CD8-positive, alpha-beta memory T cell (primary cell): ENCODE measurements at regions not wholly inside any gene's neighbourhood (a gene's known extent, or its start where the extent isn't known, plus 50 kb on each side); places are given as distances from the start of the nearest gene placed in this dataset.

Experiments used
- CTCF ChIA-PET: fragments of 350-600 bp; sonication (Branson Sonifier 250); formaldehyde crosslinking; loops from one replicate; lab custom pipeline; 2021; ENCODE audit warnings: antibody characterized with exemption; lab: Charles Lee
- POLR2A ChIA-PET: fragments of 350-600 bp; sonication (Branson Sonifier 250); formaldehyde crosslinking; loops from one replicate; lab custom pipeline; 2021; ENCODE audit warnings: antibody characterized with exemption; lab: Charles Lee
- DNase-seq, 5 donors: peaks; one replicate each; pipeline versions ENCODE4 v3.0.0 to v3.0.0-alpha.2; 2020 to 2022; ENCODE audit warnings: mixed read lengths in 1 of 5
- H3K27ac ChIP-seq: one replicate; pipeline ENCODE4 v1.7.0; 2013; ENCODE audit warnings: low read depth, mild to moderate bottlenecking, low read length, moderate library complexity
- H3K27me3 ChIP-seq: 2 replicates; pipeline ENCODE4 v1.7.0; 2013; ENCODE audit warnings: low read length, mild to moderate bottlenecking; ENCODE audit not compliant: insufficient read depth, poor library complexity, severe bottlenecking
- H3K36me3 ChIP-seq: 2 replicates; pipeline ENCODE4 v1.7.0; 2013; ENCODE audit warnings: mild to moderate bottlenecking, low read length, moderate library complexity; ENCODE audit not compliant: insufficient read depth
- H3K4me1 ChIP-seq: 2 replicates; pipeline ENCODE4 v1.7.0; 2013; ENCODE audit warnings: mild to moderate bottlenecking, low read length, moderate library complexity; ENCODE audit not compliant: insufficient read depth
- H3K4me3 ChIP-seq: 2 replicates; pipeline ENCODE4 v1.7.0; 2013; ENCODE audit warnings: mild to moderate bottlenecking, low read length
- H3K9me3 ChIP-seq: 2 replicates; pipeline ENCODE4 v1.7.0; 2013; ENCODE audit warnings: mild to moderate bottlenecking, low read length
- H3K27ac Mint-ChIP-seq, 8 donors: one replicate each; pipeline ENCODE4 v1.8.0; 2020 to 2021; ENCODE audit warnings: mixed read lengths in 8 of 8, mild to moderate bottlenecking in 6 of 8, inconsistent platforms in 3 of 8, moderate library complexity in 3 of 8
- H3K27me3 Mint-ChIP-seq, 2 donors: one replicate each; pipeline ENCODE4 v1.8.0; 2020 to 2021; ENCODE audit warnings: mixed read lengths in 2 of 2, mild to moderate bottlenecking in 1 of 2, moderate library complexity in 1 of 2
- H3K36me3 Mint-ChIP-seq, 3 donors: one replicate each; pipeline ENCODE4 v1.8.0; 2020 to 2021; ENCODE audit warnings: mixed read lengths in 3 of 3, inconsistent platforms in 1 of 3, mild to moderate bottlenecking in 1 of 3
- H3K4me1 Mint-ChIP-seq, 3 donors: one replicate each; pipeline ENCODE4 v1.8.0; 2020 to 2021; ENCODE audit warnings: mixed read lengths in 3 of 3, inconsistent platforms in 1 of 3, mild to moderate bottlenecking in 1 of 3
- H3K4me3 Mint-ChIP-seq, 7 donors: one replicate each; pipeline ENCODE4 v1.8.0; 2020 to 2021; ENCODE audit warnings: mixed read lengths in 7 of 7, mild to moderate bottlenecking in 6 of 7, moderate library complexity in 4 of 7, inconsistent platforms in 2 of 7
- H3K9me3 Mint-ChIP-seq, 5 donors: one replicate each; pipeline ENCODE4 v1.8.0; 2020 to 2022; ENCODE audit warnings: mixed read lengths in 5 of 5, mild to moderate bottlenecking in 3 of 5, moderate library complexity in 2 of 5, inconsistent platforms in 1 of 5

- DNase-seq = no peak
- POLR2A ChIA-PET = no interaction called here
- Histone ChIP-seq H3K27ac (no peak overlapping the region), H3K27me3 (peaks cover 6% of the 10 kb centered on the region), H3K36me3 (no peaks in the 10 kb centered on the region), H3K4me3 (no peak overlapping the region), H3K9me3 (no peaks in the 10 kb centered on the region), H3K4me1 (no peaks in the 10 kb centered on the region)
- Mint-ChIP-seq H3K36me3 (no peaks in the 10 kb centered on the region), H3K27me3 (peaks cover 11 to 36% of the 10 kb centered on the region in 2 donors), H3K4me1 (peaks cover 0 to 7% (median 5%) of the 10 kb centered on the region in 3 donors), H3K4me3 (no peak overlapping the region), H3K9me3 (no peaks in the 10 kb centered on the region), H3K27ac (no peak overlapping the region)
- CTCF ChIA-PET = interaction anchor here (1.6 kb wide), 1 partner anchor 9 kb away, joined by 4 read pairs; no protein-coding TSS in a partner anchor
Measured at GRCh38 chr11:69889400-69890318, 70.4 kb upstream of the FGF3 start.

GRCh38 chr11:69890476-69890875, 71.3 kb upstream of the FGF3 start:
- Mint-ChIP-seq H3K4me1 (peaks cover 0 to 7% (median 5%) of the 10 kb centered on the region in 3 donors), H3K4me3 (no peak overlapping the region), H3K27me3 (peaks cover 9 to 44% of the 10 kb centered on the region in 2 donors), H3K27ac (no peak overlapping the region), H3K9me3 (no peaks in the 10 kb centered on the region), H3K36me3 (no peaks in the 10 kb centered on the region)
- POLR2A ChIA-PET = no interaction called here
- Histone ChIP-seq H3K27me3 (peaks cover 6% of the 10 kb centered on the region), H3K4me3 (no peak overlapping the region), H3K9me3 (no peaks in the 10 kb centered on the region), H3K36me3 (no peaks in the 10 kb centered on the region), H3K27ac (no peak overlapping the region), H3K4me1 (no peaks in the 10 kb centered on the region)
- DNase-seq = no peak
- CTCF ChIA-PET = interaction anchor here (1.6 kb wide), 1 partner anchor 10 kb away, joined by 4 read pairs; no protein-coding TSS in a partner anchor

GRCh38 chr11:69891421-69892236, 72.4 kb upstream of the FGF3 start:
- ChIA-PET CTCF (interaction anchor here (1.6 kb wide), 1 partner anchor 11 kb away, joined by 4 read pairs; no protein-coding TSS in a partner anchor), POLR2A (no interaction called here)
- Histone ChIP-seq H3K36me3 (no peaks in the 10 kb centered on the region), H3K4me1 (no peaks in the 10 kb centered on the region), H3K9me3 (no peaks in the 10 kb centered on the region), H3K27ac (no peak overlapping the region), H3K27me3 (peaks cover 6% of the 10 kb centered on the region), H3K4me3 (no peak overlapping the region)
- no peak overlapping the region for H3K27ac Mint-ChIP-seq
- no peak for DNase-seq
- no peaks in the 10 kb centered on the region for H3K36me3 Mint-ChIP-seq
- H3K9me3 Mint-ChIP-seq = no peaks in the 10 kb centered on the region
- H3K4me1 Mint-ChIP-seq = peaks cover 0 to 7% (median 5%) of the 10 kb centered on the region in 3 donors
- H3K27me3 Mint-ChIP-seq = peaks cover 12 to 49% of the 10 kb centered on the region in 2 donors
- no peak overlapping the region for H3K4me3 Mint-ChIP-seq

- Mint-ChIP-seq H3K27me3 (peaks cover 12 to 52% of the 10 kb centered on the region in 2 donors), H3K36me3 (no peaks in the 10 kb centered on the region), H3K27ac (no peak overlapping the region), H3K9me3 (no peaks in the 10 kb centered on the region), H3K4me1 (peaks cover 0 to 7% (median 5%) of the 10 kb centered on the region in 3 donors), H3K4me3 (no peak overlapping the region)
- no peak for DNase-seq
- no peaks in the 10 kb centered on the region for H3K9me3 ChIP-seq
- no peak overlapping the region for H3K27ac ChIP-seq
- ChIA-PET POLR2A (no interaction called here), CTCF (no interaction called here)
- peaks cover 10% of the 10 kb centered on the region for H3K27me3 ChIP-seq
- H3K4me1 ChIP-seq = no peaks in the 10 kb centered on the region
- H3K4me3 ChIP-seq = no peak overlapping the region
- H3K36me3 ChIP-seq = no peaks in the 10 kb centered on the region
Measured at GRCh38 chr11:69892237-69892985, 73.2 kb upstream of the FGF3 start.

- no peaks in the 10 kb centered on the region for H3K9me3 Mint-ChIP-seq
- peak in 1 of 5 donors; percentile 33 for DNase-seq
- peaks cover 10% of the 10 kb centered on the region for H3K27me3 ChIP-seq
- H3K36me3 Mint-ChIP-seq = no peaks in the 10 kb centered on the region
- POLR2A ChIA-PET = no interaction called here
- CTCF ChIA-PET = no interaction called here
- H3K27ac ChIP-seq = no peak overlapping the region
- peaks cover 0 to 7% (median 4%) of the 10 kb centered on the region in 3 donors for H3K4me1 Mint-ChIP-seq
- peaks cover 12 to 56% of the 10 kb centered on the region in 2 donors for H3K27me3 Mint-ChIP-seq
- H3K4me3 Mint-ChIP-seq = no peak overlapping the region
- H3K36me3 ChIP-seq = no peaks in the 10 kb centered on the region
- no peaks in the 10 kb centered on the region for H3K9me3 ChIP-seq
- H3K4me1 ChIP-seq = no peaks in the 10 kb centered on the region
- no peak overlapping the region for H3K4me3 ChIP-seq
- no peak overlapping the region for H3K27ac Mint-ChIP-seq
Measured at GRCh38 chr11:69892986-69893555, 73.9 kb upstream of the FGF3 start.

GRCh38 chr11:69893631-69894030, 74.4 kb upstream of the FGF3 start:
- POLR2A ChIA-PET = no interaction called here
- CTCF ChIA-PET = no interaction called here
- H3K27me3 ChIP-seq = peaks cover 10% of the 10 kb centered on the region
- no peaks in the 10 kb centered on the region for H3K9me3 ChIP-seq
- no peaks in the 10 kb centered on the region for H3K36me3 ChIP-seq
- no peaks in the 10 kb centered on the region for H3K9me3 Mint-ChIP-seq
- peaks cover 0 to 3% (median 0%) of the 10 kb centered on the region in 3 donors for H3K4me1 Mint-ChIP-seq
- H3K27ac ChIP-seq = no peak overlapping the region
- no peak overlapping the region for H3K4me3 ChIP-seq
- no peak overlapping the region for H3K27ac Mint-ChIP-seq
- no peaks in the 10 kb centered on the region for H3K36me3 Mint-ChIP-seq
- no peak for DNase-seq
- H3K4me1 ChIP-seq = no peaks in the 10 kb centered on the region
- H3K27me3 Mint-ChIP-seq = peaks cover 12 to 56% of the 10 kb centered on the region in 2 donors
- H3K4me3 Mint-ChIP-seq = no peak overlapping the region

GRCh38 chr11:69894181-69894611, 75.0 kb upstream of the FGF3 start:
- peaks cover 4% of the 10 kb centered on the region for H3K27me3 ChIP-seq
- peaks cover 16 to 55% of the 10 kb centered on the region in 2 donors for H3K27me3 Mint-ChIP-seq
- H3K27ac ChIP-seq = no peak overlapping the region
- no peaks in the 10 kb centered on the region for H3K36me3 ChIP-seq
- H3K9me3 Mint-ChIP-seq = no peaks in the 10 kb centered on the region
- peak in 1 of 5 donors; percentile 25 for DNase-seq
- H3K4me1 Mint-ChIP-seq = peaks cover 0 to 3% (median 0%) of the 10 kb centered on the region in 3 donors
- H3K27ac Mint-ChIP-seq = no peak overlapping the region
- no peaks in the 10 kb centered on the region for H3K4me1 ChIP-seq
- ChIA-PET POLR2A (no interaction called here), CTCF (no interaction called here)
- no peaks in the 10 kb centered on the region for H3K9me3 ChIP-seq
- H3K4me3 Mint-ChIP-seq = no peak overlapping the region
- no peak overlapping the region for H3K4me3 ChIP-seq
- H3K36me3 Mint-ChIP-seq = no peaks in the 10 kb centered on the region
